Keratinocyte (primary cell): ENCODE measurements at regions not wholly inside any gene's neighbourhood (a gene's known extent, or its start where the extent isn't known, plus 50 kb on each side); places are given as distances from the start of the nearest gene placed in this dataset.

Experiments
- DNase-seq: peaks from one replicate; pipeline ENCODE4 v3.0.0-alpha.2; 2011; ENCODE audit warnings: low read depth, missing footprints, low spot score
- FAIRE-seq: peaks from 2 replicates; lab custom pipeline; 2011; peaks lifted over from hg19 to GRCh38; lab: Jason Lieb, UNC
- H2AFZ ChIP-seq: 2 replicates; pipeline ENCODE4 v1.6.0; 2012; ENCODE audit warnings: low read length, control low read depth, inconsistent platforms; ENCODE audit not compliant: control insufficient read depth
- H3K27ac ChIP-seq: 2 replicates; pipeline ENCODE4 v1.5.1; 2011; ENCODE audit warnings: low read length; ENCODE audit not compliant: control insufficient read depth, insufficient read depth
- H3K27me3 ChIP-seq: 3 replicates; pipeline ENCODE4 v1.6.0; 2011; ENCODE audit warnings: low read length; ENCODE audit not compliant: control insufficient read depth, insufficient read depth; ENCODE audit errors: extremely low read depth
- H3K36me3 ChIP-seq, 2 experiments: 2 replicates in 1 of 2; 3 replicates in 1 of 2; pipeline ENCODE4 v1.5.1; 2011; ENCODE audit warnings: low read length in 2 of 2, mild to moderate bottlenecking in 1 of 2; ENCODE audit not compliant: control insufficient read depth in 2 of 2, insufficient read depth in 2 of 2; ENCODE audit errors: extremely low read depth in 1 of 2
- H3K4me1 ChIP-seq: 3 replicates; pipeline ENCODE4 v1.5.1; 2011; ENCODE audit warnings: low read length; ENCODE audit not compliant: control insufficient read depth, insufficient read depth; ENCODE audit errors: extremely low read depth
- H3K4me2 ChIP-seq: 3 replicates; pipeline ENCODE4 v1.6.0; 2011; ENCODE audit warnings: low read depth, low read length; ENCODE audit not compliant: control insufficient read depth, insufficient read depth; ENCODE audit errors: extremely low read depth
- H3K4me3 ChIP-seq, 3 experiments: fragments of 200-600 bp in 1 of 3; sonication (generic) in 1 of 3; 2 replicates in 2 of 3; 3 replicates in 1 of 3; pipeline ENCODE4 v1.5.1; 2011 to 2016; ENCODE audit warnings: low read length in 3 of 3, mild to moderate bottlenecking in 3 of 3, control low read depth in 2 of 3, inconsistent platforms in 1 of 3, low read depth in 1 of 3, mixed read lengths in 1 of 3, mixed run types in 1 of 3, moderate library complexity in 1 of 3; ENCODE audit not compliant: control insufficient read depth in 2 of 3, insufficient read depth in 2 of 3; ENCODE audit errors: extremely low read depth in 1 of 3
- H3K79me2 ChIP-seq: 2 replicates; pipeline ENCODE4 v1.6.0; 2012; ENCODE audit warnings: low read length; ENCODE audit not compliant: control insufficient read depth, insufficient read depth
- H3K9ac ChIP-seq: 3 replicates; pipeline ENCODE4 v1.6.0; 2011; ENCODE audit warnings: low read length; ENCODE audit not compliant: control insufficient read depth, insufficient read depth; ENCODE audit errors: extremely low read depth
- H3K9me1 ChIP-seq: 3 replicates; pipeline ENCODE4 v1.6.0; 2011; ENCODE audit warnings: low read length; ENCODE audit not compliant: control insufficient read depth, insufficient read depth; ENCODE audit errors: extremely low read depth
- H3K9me3 ChIP-seq: 2 replicates; pipeline ENCODE4 v1.5.1; 2012; ENCODE audit warnings: low read depth, low read length; ENCODE audit not compliant: control insufficient read depth
- H4K20me1 ChIP-seq: 3 replicates; pipeline ENCODE4 v1.6.0; 2011; ENCODE audit warnings: low read length; ENCODE audit not compliant: control insufficient read depth, insufficient read depth; ENCODE audit errors: extremely low read depth
- CTCF ChIP-seq, 3 experiments: IDR thresholded peaks in 1 of 3; conservative IDR thresholded peaks in 1 of 3; optimal IDR thresholded peaks in 1 of 3; 2 replicates in 2 of 3; 3 replicates in 1 of 3; pipeline versions ENCODE3 to v1.5.1; 2011; ENCODE audit warnings: low read length in 3 of 3, mild to moderate bottlenecking in 3 of 3, moderate library complexity in 2 of 3, control low read depth in 1 of 3, inconsistent platforms in 1 of 3; ENCODE audit not compliant: insufficient read depth in 2 of 3; ENCODE audit errors: extremely low read depth in 1 of 3
- EZH2 ChIP-seq: IDR thresholded peaks from one replicate; pipeline ENCODE4 v1.6.1; 2012; ENCODE audit warnings: inconsistent platforms, mild to moderate bottlenecking, low read length, moderate library complexity
- dilution Hi-C: fragments of 300-500 bp; cut with MboI; formaldehyde crosslinking; loops from one replicate; pipeline ENCODE4 v1.7.0; 2020; ENCODE audit warnings: low sequenced_read_pairs; ENCODE audit not compliant: extremely low pct_ligation_motif_present

GRCh38 chr3:13202744-13203397, 129.6 kb upstream of the IQSEC1 start:
- H3K36me3 ChIP-seq: no peaks in the 10 kb centered on the region
- no peaks in the 10 kb centered on the region for H3K9me1 ChIP-seq
- FAIRE-seq (no peak), DNase-seq (no peak)
- H3K27me3 ChIP-seq: peaks cover 40% of the 10 kb centered on the region
- no peaks in the 10 kb centered on the region for H3K79me2 ChIP-seq
- no peaks in the 10 kb centered on the region for H4K20me1 ChIP-seq
- H3K4me1 ChIP-seq: no peaks in the 10 kb centered on the region
- dilution Hi-C loops: no loop called here
- no peak overlapping the region for H3K4me2 ChIP-seq
- no peak overlapping the region for H3K27ac ChIP-seq
- no peaks in the 10 kb centered on the region for H3K9me3 ChIP-seq
- H2AFZ ChIP-seq: no peak overlapping the region
- TF ChIP-seq CTCF (optimal IDR thresholded peaks at IDR 0.05 in 1 of 3, IDR thresholded peaks at IDR 0.05 in 1 of 3, conservative IDR thresholded peaks at IDR 0.05 in 1 of 3; ENCODE audit: extremely low read depth in 1 of 3, insufficient read depth in 2 of 3, low read length in 3 of 3) (no peak), EZH2 (no peak)
- no peak overlapping the region for H3K9ac ChIP-seq
- no peak overlapping the region for H3K4me3 ChIP-seq

GRCh38 chr3:13201851-13202250, 128.6 kb upstream of the IQSEC1 start:
- H3K27ac ChIP-seq: no peak overlapping the region
- no peaks in the 10 kb centered on the region for H4K20me1 ChIP-seq
- DNase-seq: no peak
- no peak overlapping the region for H3K4me2 ChIP-seq
- dilution Hi-C loops: no loop called here
- no peak overlapping the region for H3K4me3 ChIP-seq
- FAIRE-seq: no peak
- no peaks in the 10 kb centered on the region for H3K36me3 ChIP-seq
- no peaks in the 10 kb centered on the region for H3K9me3 ChIP-seq
- no peak overlapping the region for H3K9ac ChIP-seq
- no peaks in the 10 kb centered on the region for H3K79me2 ChIP-seq
- H3K4me1 ChIP-seq: no peaks in the 10 kb centered on the region
- no peak overlapping the region for H2AFZ ChIP-seq
- peaks cover 37% of the 10 kb centered on the region for H3K27me3 ChIP-seq
- TF ChIP-seq EZH2: no peak
- no peak for TF ChIP-seq CTCF (optimal IDR thresholded peaks at IDR 0.05 in 1 of 3, IDR thresholded peaks at IDR 0.05 in 1 of 3, conservative IDR thresholded peaks at IDR 0.05 in 1 of 3; ENCODE audit: extremely low read depth in 1 of 3, insufficient read depth in 2 of 3, low read length in 3 of 3)
- H3K9me1 ChIP-seq: no peaks in the 10 kb centered on the region
